NCI-H510A (cell line): ENCODE measurements at regions not wholly inside any gene's neighbourhood (a gene's known extent, or its start where the extent isn't known, plus 50 kb on each side); places are given as distances from the start of the nearest gene placed in this dataset.
"Not testable (repeated sequence)": the region's sequence is repeated elsewhere in the genome, so short reads cannot be mapped to it uniquely, and the experiment has no call there.

Source experiments
- DNase-seq: peaks from one replicate; lab custom pipeline; 2025; lab: John Stamatoyannopoulos, UW

- peak; percentile 72 for DNase-seq
These were observed 415.7 kb downstream of the DIRAS2 start for GRCh38 chr9:90226839-90227338.

GRCh38 chr9:90233081-90233480 lies 409.5 kb downstream of the DIRAS2 start:
- DNase-seq = not testable (repeated sequence)

- DNase-seq = no peak
These were observed 402.1 kb downstream of the DIRAS2 start for GRCh38 chr9:90240541-90240940.

GRCh38 chr9:90245661-90246060 lies 397.0 kb downstream of the DIRAS2 start:
- DNase-seq = no peak

- no peak for DNase-seq
These were observed 393.5 kb downstream of the DIRAS2 start for GRCh38 chr9:90249094-90249493.

GRCh38 chr9:90251316-90251715 lies 391.3 kb downstream of the DIRAS2 start:
- no peak for DNase-seq

GRCh38 chr9:90256345-90256744 lies 386.3 kb downstream of the DIRAS2 start:
- DNase-seq = no peak

- DNase-seq = no peak
These were observed 383.0 kb downstream of the DIRAS2 start for GRCh38 chr9:90259311-90260246.

GRCh38 chr9:90261698-90262097 lies 380.9 kb downstream of the DIRAS2 start:
- no peak for DNase-seq

- DNase-seq = no peak
These were observed 374.0 kb downstream of the DIRAS2 start for GRCh38 chr9:90268613-90269012.

- no peak for DNase-seq
These were observed 370.9 kb downstream of the DIRAS2 start for GRCh38 chr9:90271707-90272106.

GRCh38 chr9:90274725-90275124 lies 367.9 kb downstream of the DIRAS2 start:
- no peak for DNase-seq

GRCh38 chr9:90285946-90286345 lies 356.7 kb downstream of the DIRAS2 start:
- no peak for DNase-seq

GRCh38 chr9:90287567-90288274 lies 354.9 kb downstream of the DIRAS2 start:
- no peak for DNase-seq

- no peak for DNase-seq
These were observed 354.4 kb downstream of the DIRAS2 start for GRCh38 chr9:90288275-90288639.

- no peak for DNase-seq
These were observed 351.7 kb downstream of the DIRAS2 start for GRCh38 chr9:90290716-90291485.

- no peak for DNase-seq
These were observed 346.1 kb downstream of the DIRAS2 start for GRCh38 chr9:90296539-90296938.

- no peak for DNase-seq
These were observed 342.7 kb downstream of the DIRAS2 start for GRCh38 chr9:90299968-90300367.

- no peak for DNase-seq
These were observed 341.9 kb downstream of the DIRAS2 start for GRCh38 chr9:90300611-90301276.

- DNase-seq = no peak
These were observed 341.4 kb downstream of the DIRAS2 start for GRCh38 chr9:90301277-90301653.

GRCh38 chr9:90303655-90304054 lies 339.0 kb downstream of the DIRAS2 start:
- DNase-seq = no peak

- DNase-seq = no peak
These were observed 336.5 kb downstream of the DIRAS2 start for GRCh38 chr9:90306158-90306557.
